Loucy (cell line): ENCODE measurements at regions not wholly inside any gene's neighbourhood (a gene's known extent, or its start where the extent isn't known, plus 50 kb on each side); places are given as distances from the start of the nearest gene placed in this dataset.

Source experiments
- CTCF ChIP-seq: fragments of 200-600 bp; sonication (generic); conservative IDR thresholded peaks from 2 replicates; pipeline ENCODE4 v1.5.1; 2014; ENCODE audit warnings: mild to moderate bottlenecking, antibody characterized with exemption, low read length
- EZH2phosphoT487 ChIP-seq: fragments of 200-600 bp; IDR thresholded peaks from 2 replicates; pipeline ENCODE4 v1.6.1; 2018; ENCODE audit warnings: antibody characterized with exemption, mild to moderate bottlenecking, moderate library complexity, borderline replicate concordance

GRCh38 chr3:24598695-24599470 lies 104.2 kb upstream of the THRB start:
- TF ChIP-seq CTCF, result no peak
- TF ChIP-seq EZH2phosphoT487, result no peak
